Spleen (tissue), 7 donors: ENCODE measurements at regions not wholly inside any gene's neighbourhood (a gene's known extent, or its start where the extent isn't known, plus 50 kb on each side); places are given as distances from the start of the nearest gene placed in this dataset.

ENCODE experiments used
- POLR2A ChIP-seq, 3 donors: fragments of 450-650 bp; IDR thresholded peaks; one replicate each; pipeline ENCODE4 v1.5.1; 2017; ENCODE audit warnings: antibody characterized with exemption in 3 of 3, mild to moderate bottlenecking in 1 of 3
- POLR2AphosphoS5 ChIP-seq, 3 donors: sonication (generic); formaldehyde crosslinking; IDR thresholded peaks; one replicate each; pipeline ENCODE4 v1.5.1; 2017; ENCODE audit warnings: antibody characterized with exemption in 3 of 3
- TF ChIP-seq, protein P1 (sequence below), 11 experiments: fragments of 200-600 bp in 7 of 11; fragments of 450-650 bp in 4 of 11; sonication (generic) in 4 of 11; IDR thresholded peaks in 8 of 11; conservative IDR thresholded peaks in 3 of 11; 1 replicate in 7 of 11; 2 replicates in 4 of 11; pipeline versions ENCODE4 v1.4.0 to v1.8.0; 2016 to 2021; ENCODE audit warnings: antibody characterized with exemption in 11 of 11, inconsistent platforms in 4 of 11, mild to moderate bottlenecking in 1 of 11
- donor health status: DM: no; HTN: no; CAD: no; lungs with moderate emphysema.
- donor health status: DM: no; HTN: no; CAD: no.
- donor health status: DM: no; HTN: no; CAD: no.

DNA sequence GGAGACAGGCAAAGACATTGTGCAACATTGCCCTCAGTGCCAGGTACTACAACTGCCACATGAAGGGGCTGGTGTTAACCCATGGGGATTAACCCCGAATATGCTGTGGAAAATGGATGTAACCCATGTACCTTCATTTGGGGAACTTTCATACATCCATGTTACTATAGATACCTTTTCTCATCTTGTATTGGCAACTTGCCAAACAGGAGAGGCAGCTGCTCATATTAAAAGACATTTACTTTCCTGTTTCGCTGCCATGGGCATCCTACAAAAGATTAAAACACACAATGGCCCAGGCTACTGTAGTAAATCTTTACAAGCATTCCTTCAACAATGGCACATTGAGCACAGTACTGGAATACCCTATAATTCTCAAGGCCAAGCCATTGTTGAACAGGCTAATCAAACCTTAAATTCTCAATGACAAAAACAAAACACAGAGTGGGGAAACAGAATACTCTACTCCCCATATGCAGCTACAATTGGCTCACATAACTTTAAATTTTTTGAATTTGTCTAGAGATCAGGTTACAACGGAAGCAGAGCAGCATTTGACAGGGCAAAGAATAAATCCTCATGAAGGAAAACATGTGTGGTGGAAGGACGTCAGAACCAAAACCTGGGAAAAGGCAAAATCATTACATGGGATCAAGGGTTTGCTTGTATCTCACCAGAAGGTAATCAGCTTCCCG lies 1723.5 kb upstream of the LRRTM1 start:
- TF ChIP-seq, protein P1, sequence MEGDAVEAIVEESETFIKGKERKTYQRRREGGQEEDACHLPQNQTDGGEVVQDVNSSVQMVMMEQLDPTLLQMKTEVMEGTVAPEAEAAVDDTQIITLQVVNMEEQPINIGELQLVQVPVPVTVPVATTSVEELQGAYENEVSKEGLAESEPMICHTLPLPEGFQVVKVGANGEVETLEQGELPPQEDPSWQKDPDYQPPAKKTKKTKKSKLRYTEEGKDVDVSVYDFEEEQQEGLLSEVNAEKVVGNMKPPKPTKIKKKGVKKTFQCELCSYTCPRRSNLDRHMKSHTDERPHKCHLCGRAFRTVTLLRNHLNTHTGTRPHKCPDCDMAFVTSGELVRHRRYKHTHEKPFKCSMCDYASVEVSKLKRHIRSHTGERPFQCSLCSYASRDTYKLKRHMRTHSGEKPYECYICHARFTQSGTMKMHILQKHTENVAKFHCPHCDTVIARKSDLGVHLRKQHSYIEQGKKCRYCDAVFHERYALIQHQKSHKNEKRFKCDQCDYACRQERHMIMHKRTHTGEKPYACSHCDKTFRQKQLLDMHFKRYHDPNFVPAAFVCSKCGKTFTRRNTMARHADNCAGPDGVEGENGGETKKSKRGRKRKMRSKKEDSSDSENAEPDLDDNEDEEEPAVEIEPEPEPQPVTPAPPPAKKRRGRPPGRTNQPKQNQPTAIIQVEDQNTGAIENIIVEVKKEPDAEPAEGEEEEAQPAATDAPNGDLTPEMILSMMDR (IDR thresholded peaks at IDR 0.05 in 8 of 11, conservative IDR thresholded peaks at IDR 0.05 in 3 of 11): no peak
- no peak for TF ChIP-seq POLR2AphosphoS5 (IDR thresholded peaks at IDR 0.05)
- no peak for TF ChIP-seq POLR2A (IDR thresholded peaks at IDR 0.05)
